HG03432 (cell line): ENCODE measurements at regions not wholly inside any gene's neighbourhood (a gene's known extent, or its start where the extent isn't known, plus 50 kb on each side); places are given as distances from the start of the nearest gene placed in this dataset.
A peak's percentile ranks its signal among the peaks of the same experiment; 100 is the strongest.

Experiments used
- ATAC-seq: cut with Tn5 transposase; IDR thresholded peaks from one replicate; pipeline ENCODE4 v1.9.1; 2021; ENCODE audit warnings: mild to moderate bottlenecking, moderate library complexity; ENCODE audit not compliant: unreplicated experiment

DNA sequence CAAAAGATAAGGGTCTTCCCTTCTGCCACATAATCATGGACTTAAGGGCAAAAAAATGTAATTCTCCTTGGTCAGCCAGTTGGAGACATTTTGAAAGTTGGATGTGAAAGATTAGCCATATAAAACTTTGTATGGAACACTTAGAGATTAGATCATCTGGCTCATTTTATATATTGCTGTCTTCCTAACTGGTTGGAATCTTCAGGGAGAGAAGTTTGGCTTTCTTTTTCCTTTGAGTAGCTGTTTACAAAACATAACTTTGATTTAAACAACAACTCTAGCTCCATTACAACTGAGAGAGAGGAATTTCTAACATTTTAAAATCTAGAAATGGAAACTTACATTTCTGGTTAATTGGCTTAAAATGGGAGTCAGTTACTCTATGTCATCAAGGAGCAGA, 132.7 kb downstream of the RDH14 start:
- no peak for ATAC-seq

DNA sequence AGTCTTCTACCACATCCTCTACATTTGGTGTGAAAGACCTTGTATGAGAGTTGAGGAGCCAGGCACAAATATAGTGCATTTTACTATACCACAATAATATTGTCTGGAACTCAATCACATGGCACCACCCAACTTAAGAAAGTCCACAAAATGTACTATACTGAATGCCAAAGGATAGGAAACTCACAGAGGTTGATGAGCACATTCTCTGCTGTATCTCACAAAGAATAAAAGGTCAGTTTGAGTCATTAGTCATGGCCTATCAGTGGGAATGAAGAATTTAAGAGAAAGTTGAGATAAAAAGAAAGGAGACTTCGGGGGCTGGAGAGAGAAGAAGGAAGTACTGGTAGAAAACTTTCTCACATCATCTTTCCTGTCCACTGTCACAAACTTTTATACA, 134.3 kb downstream of the RDH14 start:
- no peak for ATAC-seq

DNA sequence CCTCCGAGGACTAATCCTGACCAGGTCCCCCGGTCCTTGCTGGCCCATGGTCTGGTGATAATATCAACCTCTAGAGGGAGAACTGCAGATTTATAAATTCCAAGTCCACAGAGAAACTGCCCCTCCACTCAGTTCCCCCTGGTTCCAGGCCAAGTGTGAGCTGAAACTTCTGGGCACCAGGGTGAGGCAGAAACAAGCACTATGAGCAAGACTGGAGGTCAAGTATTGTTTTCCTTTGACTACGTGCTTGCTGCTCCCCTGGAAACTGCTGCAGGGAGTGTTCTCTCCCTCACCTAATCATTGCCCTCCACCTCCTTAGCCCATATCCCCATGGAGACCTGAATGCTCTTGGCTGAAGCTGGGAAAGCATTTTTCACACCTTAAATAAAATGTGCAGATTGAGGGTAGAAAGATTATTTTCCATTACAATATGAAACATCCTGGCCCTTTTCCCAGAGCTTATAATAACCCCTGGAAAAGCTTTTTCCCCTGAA, 135.2 kb downstream of the RDH14 start:
- ATAC-seq: no peak

DNA sequence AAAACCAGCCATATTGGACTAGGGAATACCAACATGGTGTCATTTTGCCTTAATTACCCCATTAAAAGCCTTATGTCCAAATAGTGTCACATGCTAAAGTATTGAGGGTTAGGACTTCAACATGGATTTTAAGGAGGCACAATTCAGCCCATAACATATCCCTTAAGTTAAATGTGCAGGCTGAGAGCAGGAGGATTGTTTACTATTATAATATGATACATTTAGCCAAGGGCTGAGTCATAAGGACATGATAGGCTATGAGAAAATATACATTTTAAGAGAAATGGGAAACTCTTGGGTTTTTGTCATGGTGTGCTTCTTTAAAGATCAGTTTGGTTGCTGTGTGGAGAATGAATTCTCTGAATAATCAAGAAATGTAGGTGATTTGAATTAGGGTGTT, 136.8 kb downstream of the RDH14 start:
- ATAC-seq: no peak

DNA sequence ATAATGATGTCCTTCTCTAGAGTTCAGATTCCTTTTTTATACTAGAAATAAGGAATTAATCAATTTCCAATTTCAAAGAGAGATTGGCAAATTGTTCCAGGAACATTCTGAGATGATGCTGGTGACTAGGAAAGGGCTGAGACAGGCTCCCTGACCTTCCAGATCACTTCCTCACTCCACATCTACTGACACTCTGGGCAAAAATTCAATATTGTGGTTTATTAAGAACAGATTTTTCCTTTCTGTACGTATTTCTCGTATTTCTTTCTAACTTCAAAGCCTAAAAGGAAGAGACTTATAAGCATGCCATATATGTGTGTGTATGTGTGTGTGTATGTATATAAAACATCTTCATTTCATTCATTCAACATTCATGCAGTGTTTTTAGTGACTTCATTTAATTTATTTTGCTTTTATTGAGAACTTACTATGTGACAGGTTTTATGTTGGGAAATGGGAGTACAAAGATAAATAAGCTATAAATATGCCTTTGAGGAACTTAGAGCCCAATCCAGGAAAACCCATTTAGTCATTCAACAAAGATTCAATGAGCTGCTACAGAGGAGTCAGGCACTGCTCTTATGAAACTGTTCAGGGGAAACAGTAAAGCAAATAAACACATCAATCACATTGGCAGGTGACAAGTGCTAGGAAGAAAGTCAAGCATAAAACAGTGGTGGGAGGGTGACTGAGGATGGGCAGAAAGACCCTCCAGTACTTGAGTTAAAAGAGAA, 137.9 kb downstream of the RDH14 start:
- ATAC-seq: no peak

DNA sequence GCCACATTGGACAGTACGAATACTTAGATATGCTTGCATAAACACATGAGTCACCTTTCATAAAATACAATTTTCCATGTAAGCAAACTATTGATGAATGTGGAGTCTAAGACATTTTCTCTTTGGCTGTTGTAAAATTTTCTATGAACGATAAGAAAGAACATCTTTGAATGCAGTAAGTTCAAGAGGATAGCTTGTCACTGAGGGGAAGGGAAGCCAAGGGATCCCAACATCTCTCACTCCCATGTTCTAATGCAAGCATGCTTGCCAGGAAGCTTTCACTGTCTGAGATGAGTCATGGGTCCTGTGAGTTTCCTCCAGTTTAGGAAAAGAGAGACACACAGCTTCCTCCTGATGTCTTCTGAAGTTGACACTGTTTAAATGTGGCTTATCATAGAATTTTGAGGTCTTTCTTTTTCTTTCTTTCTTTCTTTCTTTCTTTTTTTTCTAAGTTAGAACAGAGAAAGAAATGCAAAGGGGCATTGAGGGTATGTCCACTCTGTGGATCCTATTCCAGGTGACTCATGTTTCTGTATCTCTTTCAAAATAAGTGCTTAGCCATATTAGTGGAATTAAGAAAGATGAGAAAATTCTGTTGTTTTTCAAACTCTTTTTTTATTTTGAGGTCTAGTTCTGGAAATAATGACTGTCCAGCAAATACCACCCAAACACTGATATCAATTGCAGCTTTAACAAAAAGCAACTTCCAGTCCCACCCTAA, 146.6 kb downstream of the RDH14 start:
- ATAC-seq: no peak

DNA sequence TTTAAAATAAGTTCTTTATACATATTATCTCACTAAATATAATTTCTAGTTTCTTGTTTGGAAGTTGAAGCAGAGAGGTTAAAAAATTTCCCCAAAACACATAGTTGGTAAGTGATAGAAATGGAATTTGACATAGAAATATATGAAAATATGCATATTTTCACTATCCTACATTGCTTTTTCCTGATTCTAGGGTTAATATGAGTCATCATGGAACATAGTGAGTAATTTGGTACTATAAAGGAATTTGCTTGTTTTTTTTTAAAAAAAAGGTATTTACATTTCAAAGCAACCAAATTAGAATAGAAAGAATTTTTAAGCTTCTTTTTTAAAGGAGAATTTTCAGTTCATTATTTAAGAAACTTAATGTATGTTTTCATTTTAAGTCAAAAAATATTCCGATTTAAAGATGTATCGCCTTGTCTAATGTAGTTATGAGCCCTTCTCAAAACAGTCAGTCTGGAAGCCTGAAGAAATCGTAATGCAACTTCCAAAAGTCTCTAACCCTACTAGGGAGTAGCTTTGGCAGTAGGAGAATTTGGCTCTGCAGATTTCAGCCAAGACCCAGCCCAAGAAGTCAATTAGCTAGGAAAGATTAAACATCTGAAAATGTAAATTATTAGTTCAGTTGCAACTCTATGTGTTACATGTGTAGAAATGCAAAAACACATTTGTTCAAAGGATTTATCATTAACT, 147.3 kb downstream of the RDH14 start:
- ATAC-seq: no peak

DNA sequence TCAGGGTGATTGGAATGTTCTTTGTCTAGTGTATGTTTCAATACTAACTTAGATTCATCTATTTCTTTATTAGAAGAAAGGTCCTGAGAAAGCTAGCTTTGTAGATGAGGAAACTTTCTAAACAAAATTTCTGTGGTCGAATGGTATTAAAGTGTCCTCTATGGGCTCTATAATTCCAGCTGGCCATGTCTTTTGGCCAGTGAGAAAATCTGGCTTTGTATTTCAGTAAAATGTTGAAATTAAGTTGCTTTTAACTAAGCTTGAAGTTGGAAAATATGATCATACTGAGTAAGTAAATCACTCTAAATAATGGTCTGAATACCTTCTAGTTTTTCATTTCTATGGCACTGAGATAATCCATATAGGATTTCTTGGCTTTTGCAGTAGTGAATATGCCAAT, 148.8 kb downstream of the RDH14 start:
- ATAC-seq: no peak

DNA sequence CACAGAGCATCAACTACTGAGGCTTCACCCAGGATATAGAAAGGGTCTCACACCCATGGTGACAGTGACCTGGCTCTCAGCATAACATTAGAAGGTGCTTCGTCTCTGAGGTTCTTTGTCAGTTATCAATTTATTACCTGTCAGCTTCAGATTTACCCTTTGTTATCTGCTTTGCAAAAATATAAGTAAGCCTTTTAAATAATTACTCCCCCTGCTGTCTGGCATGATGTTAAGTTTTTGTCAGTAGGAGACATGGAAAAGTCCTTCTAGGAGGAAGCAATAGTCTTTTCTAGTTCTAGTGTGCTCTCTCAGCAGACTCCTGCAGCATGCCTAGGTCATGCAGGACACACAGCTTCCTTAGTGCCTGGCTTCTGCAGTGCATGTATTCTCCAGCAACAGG, 149.9 kb downstream of the RDH14 start:
- no peak for ATAC-seq

DNA sequence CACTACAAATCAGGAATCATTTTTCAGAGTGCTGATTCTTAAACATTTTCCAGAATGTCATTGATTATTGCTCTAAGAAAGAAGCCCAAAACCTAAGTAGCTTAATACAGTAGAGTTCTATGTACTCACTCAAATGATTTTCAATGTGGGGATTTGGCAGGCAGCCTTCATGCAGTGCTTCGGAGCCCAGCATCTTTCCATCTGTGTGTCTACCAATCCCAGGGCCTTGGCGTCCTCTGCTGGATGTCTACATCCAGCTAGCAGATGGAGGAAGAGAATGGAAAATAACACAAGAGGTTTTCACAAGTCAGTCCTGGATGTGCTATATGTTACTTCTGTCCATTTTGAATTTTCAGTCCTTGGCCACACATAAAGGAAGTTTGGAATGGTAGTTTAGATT, 151.8 kb downstream of the RDH14 start:
- ATAC-seq: no peak

DNA sequence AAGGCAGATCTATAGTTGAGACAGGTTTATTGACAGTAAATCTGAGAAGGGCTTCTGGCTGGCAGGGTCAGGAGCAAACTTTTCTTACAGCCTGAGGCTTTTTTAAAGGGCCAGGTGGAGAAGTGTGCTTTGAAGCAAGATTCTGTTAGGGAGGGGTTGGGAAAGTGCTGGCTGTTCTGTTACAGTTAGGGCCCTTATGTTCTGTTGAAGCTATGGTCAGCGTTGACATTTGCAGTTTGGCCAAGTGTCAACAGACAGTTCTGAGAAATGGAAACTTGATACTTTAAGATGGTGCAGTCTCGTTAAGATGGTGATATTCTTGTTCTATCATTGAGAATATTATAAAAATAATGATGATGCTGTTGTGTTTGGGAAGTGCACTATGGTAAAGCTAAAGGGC, 154.2 kb downstream of the RDH14 start:
- ATAC-seq: no peak

DNA sequence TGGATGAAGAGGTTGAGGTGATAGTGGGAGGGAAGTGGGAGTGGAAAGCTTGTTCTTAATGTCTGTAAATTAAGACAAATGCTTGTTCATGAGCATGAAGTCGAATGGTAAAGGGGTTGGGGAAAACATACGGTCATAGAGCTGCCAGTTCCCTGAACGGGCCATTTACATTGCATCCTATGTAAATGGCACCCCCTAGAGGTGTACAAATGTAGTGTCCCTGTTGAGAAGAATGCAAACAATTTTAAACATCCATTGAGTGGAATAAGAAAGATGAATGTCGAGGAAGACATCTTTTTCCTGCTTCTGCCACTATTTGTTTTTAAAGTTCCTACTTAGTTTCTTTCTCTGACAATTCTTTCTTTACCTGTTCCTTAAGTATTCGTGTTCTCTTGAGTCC, 155.7 kb downstream of the RDH14 start:
- no peak for ATAC-seq

DNA sequence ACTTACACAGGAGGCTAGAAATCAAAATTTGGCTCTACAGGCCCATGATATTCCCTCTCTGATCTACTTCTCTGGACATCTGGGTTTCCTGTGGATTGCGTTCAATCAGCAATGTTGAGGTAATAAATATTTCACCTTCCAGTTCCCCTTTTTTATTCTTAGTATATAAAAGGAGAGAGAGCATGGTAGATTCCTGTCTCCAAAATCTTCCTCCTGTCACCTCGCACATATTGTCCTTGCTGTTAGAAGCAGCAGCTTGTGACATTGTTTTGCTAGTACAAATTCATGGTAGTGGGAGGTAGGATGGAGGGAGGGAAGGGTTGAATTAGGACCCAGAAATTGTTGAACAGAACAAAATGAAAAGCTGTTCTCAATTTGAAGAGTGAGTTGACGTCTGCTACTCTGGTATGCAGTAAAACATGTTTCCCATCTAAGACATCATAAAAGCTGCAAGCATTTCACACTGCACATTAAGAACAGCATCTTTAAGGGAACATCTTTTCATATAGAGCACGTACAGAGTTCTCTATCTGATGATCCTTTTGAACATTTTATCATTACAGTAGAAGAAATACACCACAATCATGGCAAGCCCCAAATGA, 156.4 kb downstream of the RDH14 start:
- ATAC-seq: no peak

DNA sequence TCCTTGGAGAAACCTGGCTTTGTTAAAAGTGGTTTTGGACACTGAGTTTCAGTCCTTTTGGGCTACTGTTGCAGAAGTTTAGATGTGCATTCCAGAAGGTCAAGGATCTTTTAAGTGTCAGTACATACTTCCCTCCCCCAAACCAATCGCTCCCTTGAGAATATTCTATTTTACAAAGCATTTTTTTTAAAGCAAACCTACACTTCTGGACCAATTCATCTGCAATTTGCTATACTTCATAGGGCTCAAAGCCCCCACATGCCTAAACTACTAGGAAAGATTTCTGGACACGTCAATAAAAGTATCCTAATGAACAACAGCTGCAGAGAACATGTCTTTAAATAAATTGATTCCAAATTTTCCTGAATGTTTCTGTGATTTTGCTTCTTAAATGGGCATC, 157.6 kb downstream of the RDH14 start:
- no peak for ATAC-seq

DNA sequence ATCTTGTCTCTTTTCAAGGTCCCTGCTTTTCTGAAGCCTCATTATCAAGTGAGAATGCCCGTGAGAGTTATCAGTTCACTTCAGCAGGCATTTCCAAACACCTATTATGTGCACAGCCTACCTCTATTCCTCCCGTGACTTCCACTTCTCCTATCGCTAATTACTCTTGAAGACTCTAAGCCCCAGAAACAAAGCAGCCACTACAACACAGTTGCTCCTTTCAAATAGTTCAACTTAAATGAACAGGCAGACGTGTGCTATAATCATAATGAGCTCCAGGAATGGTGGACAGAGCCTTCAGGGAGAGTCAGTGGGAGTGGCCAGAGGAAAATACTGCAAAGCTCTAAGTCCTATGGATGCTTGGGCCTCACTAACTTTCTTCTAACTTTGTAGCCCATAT, 159.0 kb downstream of the RDH14 start:
- no peak for ATAC-seq

DNA sequence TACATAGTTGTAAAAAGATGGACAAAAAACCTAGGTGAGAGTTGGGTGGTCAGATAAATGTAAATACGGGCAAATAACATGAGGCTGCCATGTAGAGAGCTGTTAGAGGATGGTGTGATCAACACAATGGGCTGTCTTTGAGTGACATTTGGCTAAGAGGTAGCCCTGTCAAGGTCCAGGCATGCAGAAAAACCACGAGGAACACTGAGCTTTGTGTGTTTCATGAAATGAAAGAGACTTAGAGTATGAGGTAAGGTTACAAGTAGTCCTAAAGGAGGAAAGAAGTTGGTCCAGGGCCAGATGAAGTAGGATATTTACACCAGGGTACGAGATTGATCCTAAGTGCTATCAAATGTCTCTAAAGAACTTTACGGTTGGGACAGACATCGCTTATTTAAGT, 160.9 kb downstream of the RDH14 start:
- ATAC-seq: no peak

DNA sequence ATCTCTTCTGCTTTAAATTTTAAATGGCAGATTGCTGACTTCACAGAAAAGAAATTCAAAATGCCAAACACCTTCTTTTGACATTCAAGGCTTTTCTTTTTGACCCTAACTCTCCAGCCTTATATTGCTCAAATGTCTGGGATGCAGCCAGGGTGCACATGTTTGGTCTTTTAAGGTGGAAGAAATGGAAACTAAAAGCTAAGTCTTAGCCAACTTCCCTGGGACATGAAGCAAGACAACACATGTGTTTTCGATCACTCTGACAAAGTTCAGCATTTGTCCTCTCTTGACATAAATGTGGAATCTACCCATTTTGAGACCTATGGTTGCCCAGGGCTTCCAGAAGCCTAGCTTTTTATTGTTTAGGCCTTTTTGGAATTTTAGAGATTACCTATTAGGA, 161.6 kb downstream of the RDH14 start:
- no peak for ATAC-seq

DNA sequence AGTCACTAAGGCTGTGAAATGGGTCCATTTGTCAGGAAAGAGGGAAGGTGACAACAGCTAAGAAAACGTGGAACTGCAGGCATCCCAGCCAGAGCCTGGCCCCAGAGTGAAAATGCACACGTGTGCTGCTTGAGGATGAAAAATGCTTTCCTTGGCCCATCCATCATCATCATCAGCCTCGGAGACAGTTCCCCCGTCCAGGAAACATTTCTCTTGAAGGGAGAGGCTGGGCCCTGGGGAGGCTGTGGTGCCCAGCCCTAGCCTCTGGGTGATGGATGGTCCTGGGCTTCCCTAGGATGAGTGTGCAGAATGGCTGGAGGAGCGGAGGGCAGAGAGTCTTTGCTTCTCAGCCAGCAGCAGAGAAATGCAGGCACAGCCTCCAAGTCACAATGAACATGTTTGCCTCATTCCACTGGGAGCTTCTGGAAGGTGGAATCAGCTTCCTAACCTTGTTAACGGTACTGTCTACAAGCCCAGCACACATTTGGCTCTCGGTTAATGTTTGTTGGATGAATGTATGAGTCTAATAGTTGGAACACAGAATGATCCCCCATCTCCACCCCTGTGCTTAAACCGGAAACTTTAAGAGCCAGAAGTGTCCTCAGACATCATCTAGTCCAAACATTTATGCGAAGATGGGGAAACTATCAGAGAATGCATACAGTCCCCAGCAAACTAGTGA, 164.0 kb downstream of the RDH14 start:
- no peak for ATAC-seq

DNA sequence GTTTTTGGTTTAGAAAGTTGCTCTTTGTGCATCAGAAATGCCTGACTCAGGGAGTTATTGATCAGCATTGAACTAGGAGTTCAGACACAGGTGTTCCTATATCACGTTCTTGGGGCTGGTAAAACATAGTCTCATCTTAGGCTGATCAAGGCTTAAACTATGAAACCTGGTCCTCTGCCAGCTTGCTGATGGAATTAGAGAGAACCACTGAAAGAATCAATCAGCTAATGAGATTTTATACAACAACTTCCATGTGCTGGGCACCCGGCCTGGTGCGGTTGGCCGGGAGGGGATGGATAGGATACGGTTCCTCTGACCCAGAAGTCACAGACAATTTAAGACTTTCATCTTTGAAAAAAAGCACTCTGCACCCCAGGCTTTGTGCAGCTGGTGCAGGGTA, 164.9 kb downstream of the RDH14 start:
- ATAC-seq: no peak

DNA sequence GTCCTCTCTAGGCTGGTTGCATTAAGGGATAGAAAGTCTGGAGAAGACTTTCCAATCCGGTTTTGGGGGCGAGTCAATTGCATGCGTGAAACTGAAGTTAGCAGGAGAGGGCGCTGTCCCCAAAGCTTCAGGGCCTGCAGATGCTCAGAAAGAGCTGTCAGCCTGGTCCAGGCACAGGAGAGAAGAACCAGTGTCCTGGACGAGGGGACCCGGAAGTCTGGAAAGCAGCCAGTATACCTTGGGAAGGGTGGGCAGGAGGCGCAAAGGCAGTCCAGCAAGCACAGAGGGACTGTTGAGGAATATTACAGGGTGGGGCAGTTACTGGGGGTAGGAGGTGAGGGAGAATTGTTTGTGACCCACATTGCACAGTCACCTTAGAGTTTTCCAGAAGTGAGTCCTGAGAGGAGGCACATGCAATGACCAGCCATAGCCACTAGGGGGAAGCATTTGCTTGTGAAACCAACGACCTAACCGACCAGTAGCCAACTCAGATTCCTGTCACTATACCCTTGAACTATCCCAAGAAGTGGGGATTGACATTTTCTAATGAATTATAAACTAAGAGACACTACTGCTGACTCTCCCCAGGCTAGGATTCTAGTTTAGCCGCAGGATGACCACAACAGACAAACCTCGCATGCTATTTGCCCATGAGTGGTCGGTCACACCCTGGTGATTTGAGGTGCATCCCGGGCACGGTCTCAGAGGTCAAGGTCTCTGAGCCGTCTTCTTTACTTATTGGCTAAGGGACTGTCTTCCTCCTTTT, 172.8 kb downstream of the RDH14 start:
- ATAC-seq: peak; percentile 92
